Hypothalamus (tissue), 51 donors: ENCODE measurements at regions not wholly inside any gene's neighbourhood (a gene's known extent, or its start where the extent isn't known, plus 50 kb on each side); places are given as distances from the start of the nearest gene placed in this dataset.

Experiments used
- DNase-seq, 51 donors: peaks; one replicate each; lab custom pipeline; 2025; lab: John Stamatoyannopoulos, UW

- no peak for DNase-seq
Observed at GRCh38 chr3:106371971-106372805, 503.4 kb upstream of the CBLB start.

GRCh38 chr3:106372806-106373190, 504.0 kb upstream of the CBLB start:
- DNase-seq, result no peak

- no peak for DNase-seq
Observed at GRCh38 chr3:106376016-106376570, 507.3 kb upstream of the CBLB start.

GRCh38 chr3:106379251-106379750, 510.5 kb upstream of the CBLB start:
- no peak for DNase-seq

- DNase-seq, result no peak
Observed at GRCh38 chr3:106380232-106380631, 511.4 kb upstream of the CBLB start.

- no peak for DNase-seq
Observed at GRCh38 chr3:106381286-106381938, 512.6 kb upstream of the CBLB start.

GRCh38 chr3:106381939-106382335, 513.1 kb upstream of the CBLB start:
- DNase-seq, result no peak

GRCh38 chr3:106386050-106386449, 517.2 kb upstream of the CBLB start:
- DNase-seq, result no peak

GRCh38 chr3:106392915-106393314, 524.1 kb upstream of the CBLB start:
- DNase-seq, result no peak

- DNase-seq, result no peak
Observed at GRCh38 chr3:106397006-106397405, 528.2 kb upstream of the CBLB start.

GRCh38 chr3:106398891-106399600, 530.2 kb upstream of the CBLB start:
- peak in 1 of 51 donors; percentile 10 for DNase-seq

- DNase-seq, result no peak
Observed at GRCh38 chr3:106399761-106400160, 530.9 kb upstream of the CBLB start.

GRCh38 chr3:106401666-106402490, 533.1 kb upstream of the CBLB start:
- DNase-seq, result no peak

GRCh38 chr3:106403371-106404145, 534.7 kb upstream of the CBLB start:
- DNase-seq, result no peak

GRCh38 chr3:106413683-106414082, 544.9 kb upstream of the CBLB start:
- DNase-seq, result no peak

- no peak for DNase-seq
Observed at GRCh38 chr3:106420628-106421027, 551.8 kb upstream of the CBLB start.

- no peak for DNase-seq
Observed at GRCh38 chr3:106421426-106421825, 552.6 kb upstream of the CBLB start.

GRCh38 chr3:106421909-106422308, 553.1 kb upstream of the CBLB start:
- no peak for DNase-seq
